ENCODE measurements at regions not wholly inside any gene's neighbourhood (a gene's known extent, or its start where the extent isn't known, plus 50 kb on each side); places are given as distances from the start of the nearest gene placed in this dataset.

GRCh38 chr5:8320244-8320643, 451.3 kb downstream of the MTRR start:
- H3K9me3 ChIP-seq: no peaks in the 10 kb centered on the region
- H3K27ac ChIP-seq: no peak overlapping the region
- H3K4me1 ChIP-seq: no peaks in the 10 kb centered on the region
- no peak overlapping the region for H3K4me3 ChIP-seq
- intact Hi-C loops (cut with DNase I; ENCODE audit: low total_unique reads): no loop called here
- TF ChIP-seq CTCF (IDR thresholded peaks at IDR 0.05): no peak
- no peaks in the 10 kb centered on the region for H3K27me3 ChIP-seq
- no peak for DNase-seq
- H3K36me3 ChIP-seq: no peaks in the 10 kb centered on the region

- no peaks in the 10 kb centered on the region for H3K9me3 ChIP-seq
- H3K27ac ChIP-seq: no peak overlapping the region
- DNase-seq: no peak
- no peak overlapping the region for H3K4me3 ChIP-seq
- no peaks in the 10 kb centered on the region for H3K4me1 ChIP-seq
- intact Hi-C loops (cut with DNase I; ENCODE audit: low total_unique reads): no loop called here
- H3K36me3 ChIP-seq: no peaks in the 10 kb centered on the region
- H3K27me3 ChIP-seq: no peaks in the 10 kb centered on the region
- no peak for TF ChIP-seq CTCF (IDR thresholded peaks at IDR 0.05)
These were observed 452.3 kb downstream of the MTRR start for GRCh38 chr5:8321272-8321671.

- no peak for DNase-seq
- Histone ChIP-seq H3K27ac (no peak overlapping the region), H3K27me3 (no peaks in the 10 kb centered on the region), H3K4me3 (no peak overlapping the region), H3K9me3 (no peaks in the 10 kb centered on the region), H3K36me3 (no peaks in the 10 kb centered on the region), H3K4me1 (no peaks in the 10 kb centered on the region)
- no peak for TF ChIP-seq CTCF (IDR thresholded peaks at IDR 0.05)
- intact Hi-C loops (cut with DNase I; ENCODE audit: low total_unique reads): no loop called here
These were observed 453.5 kb downstream of the MTRR start for GRCh38 chr5:8322484-8322883.

- H3K27ac ChIP-seq: no peak overlapping the region
- H3K4me3 ChIP-seq: no peak overlapping the region
- no peaks in the 10 kb centered on the region for H3K27me3 ChIP-seq
- H3K4me1 ChIP-seq: no peaks in the 10 kb centered on the region
- intact Hi-C loops (cut with DNase I; ENCODE audit: low total_unique reads): no loop called here
- TF ChIP-seq CTCF (IDR thresholded peaks at IDR 0.05): no peak
- no peak for DNase-seq
- no peaks in the 10 kb centered on the region for H3K36me3 ChIP-seq
- H3K9me3 ChIP-seq: no peaks in the 10 kb centered on the region
These were observed 458.1 kb downstream of the MTRR start for GRCh38 chr5:8327016-8327415.

- DNase-seq: no peak
- intact Hi-C loops (cut with DNase I; ENCODE audit: low total_unique reads): no loop called here
- no peaks in the 10 kb centered on the region for H3K27me3 ChIP-seq
- H3K4me3 ChIP-seq: no peak overlapping the region
- H3K9me3 ChIP-seq: no peaks in the 10 kb centered on the region
- no peak overlapping the region for H3K27ac ChIP-seq
- no peaks in the 10 kb centered on the region for H3K4me1 ChIP-seq
- H3K36me3 ChIP-seq: no peaks in the 10 kb centered on the region
- TF ChIP-seq CTCF (IDR thresholded peaks at IDR 0.05): no peak
These were observed 460.8 kb downstream of the MTRR start for GRCh38 chr5:8329773-8330172.

Measured in tibial artery (tissue), 4 donors.